NCI-H510A (cell line): ENCODE measurements at regions not wholly inside any gene's neighbourhood (a gene's known extent, or its start where the extent isn't known, plus 50 kb on each side); places are given as distances from the start of the nearest gene placed in this dataset.
"Not testable (repeated sequence)": the region's sequence is repeated elsewhere in the genome, so short reads cannot be mapped to it uniquely, and the experiment has no call there.

Source experiments
- DNase-seq: peaks from one replicate; lab custom pipeline; 2025; lab: John Stamatoyannopoulos, UW

GRCh38 chr4:43089730-43090129, 197.2 kb downstream of the GRXCR1 start:
- no peak for DNase-seq

- DNase-seq: no peak
Measured at GRCh38 chr4:43103048-43103447, 210.5 kb downstream of the GRXCR1 start.

- DNase-seq: no peak
Measured at GRCh38 chr4:43112139-43112538, 219.6 kb downstream of the GRXCR1 start.

- no peak for DNase-seq
Measured at GRCh38 chr4:43113196-43113595, 220.7 kb downstream of the GRXCR1 start.

- DNase-seq: no peak
Measured at GRCh38 chr4:43126595-43126994, 234.1 kb downstream of the GRXCR1 start.

- no peak for DNase-seq
Measured at GRCh38 chr4:43130228-43131021, 237.9 kb downstream of the GRXCR1 start.

- DNase-seq: peak; percentile 27
Measured at GRCh38 chr4:43132010-43132582, 239.6 kb downstream of the GRXCR1 start.

- DNase-seq: no peak
Measured at GRCh38 chr4:43133566-43133965, 241.1 kb downstream of the GRXCR1 start.

- DNase-seq: no peak
Measured at GRCh38 chr4:43136752-43137151, 244.2 kb downstream of the GRXCR1 start.

- no peak for DNase-seq
Measured at GRCh38 chr4:43146198-43146597, 253.7 kb downstream of the GRXCR1 start.

GRCh38 chr4:43148481-43148880, 256.0 kb downstream of the GRXCR1 start:
- no peak for DNase-seq

- peak; percentile 23 for DNase-seq
Measured at GRCh38 chr4:43163101-43163792, 270.7 kb downstream of the GRXCR1 start.

- DNase-seq: no peak
Measured at GRCh38 chr4:43189741-43190140, 297.2 kb downstream of the GRXCR1 start.

- not testable (repeated sequence) for DNase-seq
Measured at GRCh38 chr4:43212576-43212975, 320.1 kb downstream of the GRXCR1 start.

- DNase-seq: no peak
Measured at GRCh38 chr4:43223820-43224219, 331.3 kb downstream of the GRXCR1 start.

GRCh38 chr4:43224559-43224958, 332.0 kb downstream of the GRXCR1 start:
- no peak for DNase-seq

GRCh38 chr4:43233321-43233720, 340.8 kb downstream of the GRXCR1 start:
- DNase-seq: no peak

GRCh38 chr4:43234626-43235415, 342.3 kb downstream of the GRXCR1 start:
- no peak for DNase-seq

GRCh38 chr4:43238008-43238407, 345.5 kb downstream of the GRXCR1 start:
- no peak for DNase-seq

GRCh38 chr4:43238585-43238984, 346.1 kb downstream of the GRXCR1 start:
- no peak for DNase-seq

- no peak for DNase-seq
Measured at GRCh38 chr4:43241104-43241503, 348.6 kb downstream of the GRXCR1 start.

- no peak for DNase-seq
Measured at GRCh38 chr4:43242606-43243005, 350.1 kb downstream of the GRXCR1 start.
